Endothelial cell of umbilical vein (primary cell): ENCODE measurements at regions not wholly inside any gene's neighbourhood (a gene's known extent, or its start where the extent isn't known, plus 50 kb on each side); places are given as distances from the start of the nearest gene placed in this dataset.
"Not testable (repeated sequence)": the region's sequence is repeated elsewhere in the genome, so short reads cannot be mapped to it uniquely, and the experiment has no call there.

Source experiments
- EZH2 ChIP-seq: IDR thresholded peaks from 2 replicates; pipeline ENCODE4 v1.6.1; 2012; ENCODE audit warnings: borderline replicate concordance, low read depth, mild to moderate bottlenecking, moderate library complexity, low read length, inconsistent platforms; ENCODE audit not compliant: severe bottlenecking
- FOS ChIP-seq: IDR thresholded peaks from 2 replicates; pipeline ENCODE4 v1.6.1; 2011; ENCODE audit warnings: mild to moderate bottlenecking, low read length, moderate library complexity, borderline replicate concordance; ENCODE audit not compliant: insufficient read depth
- JUN ChIP-seq: IDR thresholded peaks from 2 replicates; pipeline ENCODE4 v1.6.1; 2011; ENCODE audit warnings: borderline replicate concordance, low read depth; ENCODE audit not compliant: insufficient read length, insufficient read depth
- POLR2A ChIP-seq: IDR thresholded peaks from 2 replicates; pipeline ENCODE4 v1.6.1; 2012; ENCODE audit warnings: low read depth, mild to moderate bottlenecking, control low read depth, low read length
- POLR2AphosphoS5 ChIP-seq: IDR thresholded peaks from 2 replicates; pipeline ENCODE4 v1.6.1; 2012; ENCODE audit warnings: low read depth, mild to moderate bottlenecking, control low read depth, low read length, moderate library complexity; ENCODE audit not compliant: insufficient read depth
- TF ChIP-seq, protein P1 (sequence below), 2 donors: IDR thresholded peaks; 1 replicate in 1 of 2; 2 replicates in 1 of 2; pipeline ENCODE4 v1.5.1; 2011; ENCODE audit warnings: low read length in 2 of 2, mild to moderate bottlenecking in 2 of 2, moderate library complexity in 2 of 2, control low read depth in 1 of 2, inconsistent platforms in 1 of 2, low read depth in 1 of 2; ENCODE audit not compliant: insufficient read depth in 1 of 2; ENCODE audit errors: extremely low read depth in 1 of 2

GRCh38 chr1:242593756-242594155, 69.3 kb upstream of the PLD5 start:
- TF ChIP-seq, protein P1, sequence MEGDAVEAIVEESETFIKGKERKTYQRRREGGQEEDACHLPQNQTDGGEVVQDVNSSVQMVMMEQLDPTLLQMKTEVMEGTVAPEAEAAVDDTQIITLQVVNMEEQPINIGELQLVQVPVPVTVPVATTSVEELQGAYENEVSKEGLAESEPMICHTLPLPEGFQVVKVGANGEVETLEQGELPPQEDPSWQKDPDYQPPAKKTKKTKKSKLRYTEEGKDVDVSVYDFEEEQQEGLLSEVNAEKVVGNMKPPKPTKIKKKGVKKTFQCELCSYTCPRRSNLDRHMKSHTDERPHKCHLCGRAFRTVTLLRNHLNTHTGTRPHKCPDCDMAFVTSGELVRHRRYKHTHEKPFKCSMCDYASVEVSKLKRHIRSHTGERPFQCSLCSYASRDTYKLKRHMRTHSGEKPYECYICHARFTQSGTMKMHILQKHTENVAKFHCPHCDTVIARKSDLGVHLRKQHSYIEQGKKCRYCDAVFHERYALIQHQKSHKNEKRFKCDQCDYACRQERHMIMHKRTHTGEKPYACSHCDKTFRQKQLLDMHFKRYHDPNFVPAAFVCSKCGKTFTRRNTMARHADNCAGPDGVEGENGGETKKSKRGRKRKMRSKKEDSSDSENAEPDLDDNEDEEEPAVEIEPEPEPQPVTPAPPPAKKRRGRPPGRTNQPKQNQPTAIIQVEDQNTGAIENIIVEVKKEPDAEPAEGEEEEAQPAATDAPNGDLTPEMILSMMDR (IDR thresholded peaks at IDR 0.05; ENCODE audit: extremely low read depth in 1 of 2, insufficient read depth in 1 of 2, low read depth in 1 of 2, low read length in 2 of 2), result not testable (repeated sequence)
- TF ChIP-seq POLR2AphosphoS5, FOS, JUN, POLR2A, EZH2: not testable (repeated sequence)
